HG03159 (cell line): ENCODE measurements at regions not wholly inside any gene's neighbourhood (a gene's known extent, or its start where the extent isn't known, plus 50 kb on each side); places are given as distances from the start of the nearest gene placed in this dataset.

Experiments
- ATAC-seq: cut with Tn5 transposase; IDR thresholded peaks from one replicate; pipeline ENCODE4 v1.9.1; 2021; ENCODE audit warnings: mild to moderate bottlenecking, moderate library complexity; ENCODE audit not compliant: unreplicated experiment

DNA sequence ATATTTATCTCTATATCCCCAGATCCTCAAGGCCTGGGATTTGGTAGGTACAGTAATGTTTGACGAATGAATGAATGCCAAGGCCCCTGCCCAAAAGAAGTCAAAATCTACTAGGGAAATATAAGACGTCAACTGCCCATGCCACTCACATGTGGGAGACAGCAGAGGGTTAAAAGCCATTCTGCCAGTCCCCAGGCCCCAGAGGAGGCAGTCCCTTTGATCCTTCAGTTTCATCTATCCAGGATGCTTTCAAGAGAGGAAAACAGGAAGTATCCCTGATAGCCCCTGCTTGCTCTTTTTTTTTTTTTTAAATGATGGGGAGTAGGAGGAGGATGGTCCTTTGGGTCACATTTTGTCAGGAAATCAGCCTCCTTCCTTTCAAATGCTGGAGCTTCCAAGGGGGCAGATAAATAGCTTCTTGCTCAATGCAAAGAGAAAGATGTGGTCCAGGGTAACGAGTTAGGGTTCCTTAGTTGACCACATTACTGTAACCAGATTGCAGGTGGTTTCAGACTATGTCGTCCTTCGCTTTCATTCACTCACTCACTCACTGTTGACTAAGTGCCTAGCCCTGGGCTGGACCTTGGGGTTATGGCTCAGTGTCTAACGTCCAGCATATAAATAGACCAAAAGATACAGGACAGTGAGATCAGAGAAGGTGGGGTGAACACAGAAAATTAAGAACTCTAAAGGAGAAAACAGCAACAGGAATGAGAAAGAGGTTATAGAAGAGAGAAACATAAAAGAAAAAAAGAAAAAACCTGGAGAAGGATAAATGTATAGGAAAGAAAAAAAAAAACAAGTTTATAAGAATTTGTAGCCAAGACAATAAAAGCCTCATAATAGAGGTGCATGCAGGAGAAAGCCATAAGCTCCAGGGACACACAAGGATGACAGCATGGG is 64.6 kb upstream of the PIM1 start:
- no peak for ATAC-seq

DNA sequence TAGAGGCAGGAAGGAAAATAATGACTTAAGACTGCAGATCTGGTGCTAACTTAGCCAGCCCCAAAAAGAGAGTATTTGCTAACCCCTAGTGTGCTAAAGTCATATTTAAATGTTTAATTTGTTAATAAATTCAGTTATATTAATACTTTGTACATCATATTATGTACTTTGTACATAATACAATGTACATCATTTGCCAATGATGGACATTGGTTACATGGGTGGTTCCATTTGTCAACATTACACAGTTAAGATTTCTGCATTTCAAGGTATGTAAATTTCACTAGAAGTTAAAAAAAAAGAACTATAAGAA is 63.9 kb upstream of the PIM1 start:
- no peak for ATAC-seq

DNA sequence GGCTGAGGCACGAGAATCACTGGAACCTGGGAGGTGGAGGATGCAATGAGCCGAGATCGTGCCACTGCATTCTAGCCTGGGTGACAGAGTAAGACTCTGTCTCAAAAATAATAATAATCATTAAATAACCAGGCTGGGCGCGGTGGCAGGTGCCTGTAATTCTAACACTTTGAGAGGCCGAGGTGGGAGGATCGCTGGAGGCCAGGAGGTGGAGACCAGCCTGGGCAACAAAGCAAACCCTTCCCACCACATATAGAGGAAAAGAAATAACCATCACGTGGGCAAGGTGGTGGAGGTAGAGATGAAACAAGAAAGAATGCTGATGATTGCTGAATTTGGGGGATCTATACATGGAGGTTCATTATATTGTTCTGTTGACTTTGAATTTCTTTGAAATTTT is 63.4 kb upstream of the PIM1 start:
- ATAC-seq, result no peak

DNA sequence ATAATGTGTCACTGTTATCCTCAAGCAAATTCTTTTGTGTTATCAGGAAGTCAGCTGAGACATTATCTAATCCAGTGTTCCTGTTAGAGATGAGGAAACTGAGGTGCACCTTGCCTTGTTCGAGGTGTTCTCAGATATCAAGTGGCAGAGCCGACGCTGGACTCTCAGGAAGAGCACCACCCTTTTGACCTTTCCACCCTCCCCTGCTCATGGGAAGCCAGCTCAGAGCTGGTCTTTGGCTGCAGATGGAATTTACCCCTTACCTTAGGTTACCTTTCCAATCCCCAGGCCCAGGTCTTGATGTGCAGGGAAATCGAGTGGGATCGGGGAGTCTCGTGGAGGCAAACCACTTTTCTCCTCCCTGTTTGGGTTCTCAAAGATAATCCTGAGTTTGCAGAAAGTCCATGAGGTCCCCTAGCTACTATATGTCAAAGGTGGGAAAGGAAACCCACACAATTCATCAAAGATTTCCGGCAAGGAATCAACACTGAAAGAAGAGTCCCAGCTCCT is 62.9 kb upstream of the PIM1 start:
- no peak for ATAC-seq

DNA sequence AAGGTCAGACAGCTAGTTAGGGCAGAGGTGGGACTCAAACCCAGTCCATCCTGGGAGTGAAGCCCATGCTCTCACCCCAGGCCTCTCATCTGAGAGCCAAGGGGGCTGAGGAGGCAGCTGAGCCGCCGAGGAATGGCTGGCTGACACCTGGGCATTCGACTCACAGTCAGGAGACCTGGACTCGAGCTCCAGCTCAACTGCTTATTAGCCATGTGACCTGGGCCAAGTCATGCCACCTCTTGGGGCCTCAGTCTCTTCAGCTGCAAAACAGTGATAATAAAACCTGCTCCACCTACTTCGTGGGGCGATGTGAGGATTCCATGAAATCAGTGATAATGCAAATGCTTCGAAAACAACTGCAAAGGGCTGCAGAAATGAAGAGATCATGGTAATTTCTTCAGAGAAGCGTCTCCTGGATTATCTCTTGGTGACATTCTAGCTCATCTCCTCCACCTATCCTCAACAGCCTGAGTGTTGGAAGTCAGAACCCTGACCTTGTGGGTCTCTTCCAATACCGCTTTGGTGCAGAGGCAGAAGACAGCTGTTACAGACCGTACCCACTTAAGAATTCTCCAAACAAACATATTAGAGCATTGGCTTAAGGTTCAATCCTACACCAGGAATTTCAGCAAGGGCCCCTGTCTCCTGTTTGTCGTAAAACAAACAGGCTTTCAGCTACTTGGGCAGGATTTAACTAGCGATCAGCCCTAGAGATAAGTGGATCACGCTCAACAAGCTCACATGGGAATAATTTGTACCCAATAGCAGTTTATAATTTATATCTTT is 60.0 kb upstream of the PIM1 start:
- no peak for ATAC-seq

DNA sequence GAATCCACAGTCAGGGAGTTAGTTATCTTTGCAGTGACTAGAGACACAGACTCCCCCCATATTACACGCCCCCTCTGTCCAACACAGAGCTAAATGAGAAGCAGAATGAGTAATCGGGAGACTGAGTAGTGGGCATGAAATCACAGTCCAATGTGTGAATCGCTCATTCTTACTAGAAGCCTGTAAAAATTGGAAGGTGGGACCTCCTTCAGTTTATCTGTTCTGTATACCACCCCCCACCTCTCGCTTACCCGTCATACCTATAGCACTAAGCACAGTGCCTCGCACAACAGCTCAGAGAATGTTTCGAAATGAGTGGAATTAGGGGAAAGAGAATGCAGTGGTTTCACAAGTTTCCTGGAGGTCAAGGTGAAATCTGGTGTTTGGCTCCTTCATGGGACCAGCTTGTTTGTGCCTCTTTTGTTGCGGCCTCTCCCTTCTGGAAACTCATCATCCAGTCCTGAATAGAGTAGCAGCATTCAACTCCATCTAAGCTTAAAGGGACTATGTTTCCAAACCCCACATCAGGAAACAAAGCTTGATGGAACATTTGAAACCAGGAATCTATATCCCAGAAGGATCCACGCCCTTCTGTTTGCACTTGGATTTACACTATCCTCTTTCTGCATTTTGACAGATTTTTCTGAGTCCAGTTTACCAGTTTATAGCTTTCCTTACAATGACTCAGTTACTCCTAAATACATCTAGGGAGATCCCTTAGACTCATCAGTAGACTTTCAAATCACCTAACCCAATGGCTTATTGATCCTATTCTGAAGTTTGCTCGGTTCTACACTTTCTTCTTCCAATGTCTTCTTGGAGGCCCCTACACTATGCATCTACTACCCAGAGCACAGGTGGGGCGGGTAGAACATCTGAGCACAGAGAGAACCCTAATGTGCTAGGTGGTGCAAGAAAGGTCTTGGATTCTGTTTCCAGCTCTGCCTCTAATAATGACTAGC is 59.2 kb upstream of the PIM1 start:
- ATAC-seq, result no peak

DNA sequence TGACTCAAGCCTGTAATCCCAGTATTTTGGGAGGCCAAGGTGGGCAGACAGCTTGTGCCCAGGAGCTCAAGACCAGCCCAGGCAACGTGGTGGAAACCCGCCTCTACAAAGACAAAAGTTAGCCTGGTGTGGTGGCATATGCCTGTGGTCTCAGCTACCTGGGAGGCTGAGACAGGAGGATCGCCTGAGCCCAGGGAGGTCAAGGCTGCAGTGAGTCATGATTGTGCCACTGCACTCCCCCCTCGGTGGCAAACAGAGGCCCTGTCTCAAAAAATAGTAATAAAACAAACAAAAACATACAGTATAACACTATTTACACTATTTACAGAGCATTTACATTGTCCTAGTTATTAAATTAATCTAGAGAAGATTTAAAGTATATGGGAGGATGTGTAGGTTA is 56.0 kb upstream of the PIM1 start:
- ATAC-seq, result no peak

DNA sequence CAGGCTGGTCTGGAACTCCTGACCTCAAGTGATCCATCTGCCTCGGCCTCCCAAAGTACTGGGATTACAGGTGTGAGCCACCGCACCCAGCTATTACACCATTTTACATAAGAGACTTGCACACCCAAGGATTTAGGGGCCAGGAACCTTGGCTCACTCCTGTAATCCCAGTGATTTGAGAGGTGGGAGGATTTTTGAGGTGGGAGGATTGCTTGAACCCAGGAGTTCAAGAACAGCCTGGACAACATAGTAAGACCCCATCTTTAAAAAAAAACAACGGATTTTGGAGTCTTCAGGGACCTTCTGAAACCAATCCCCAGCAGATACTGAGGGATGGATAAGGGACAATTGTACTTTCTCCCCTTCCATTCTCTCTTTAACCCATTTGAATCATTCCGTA is 55.3 kb upstream of the PIM1 start:
- no peak for ATAC-seq

DNA sequence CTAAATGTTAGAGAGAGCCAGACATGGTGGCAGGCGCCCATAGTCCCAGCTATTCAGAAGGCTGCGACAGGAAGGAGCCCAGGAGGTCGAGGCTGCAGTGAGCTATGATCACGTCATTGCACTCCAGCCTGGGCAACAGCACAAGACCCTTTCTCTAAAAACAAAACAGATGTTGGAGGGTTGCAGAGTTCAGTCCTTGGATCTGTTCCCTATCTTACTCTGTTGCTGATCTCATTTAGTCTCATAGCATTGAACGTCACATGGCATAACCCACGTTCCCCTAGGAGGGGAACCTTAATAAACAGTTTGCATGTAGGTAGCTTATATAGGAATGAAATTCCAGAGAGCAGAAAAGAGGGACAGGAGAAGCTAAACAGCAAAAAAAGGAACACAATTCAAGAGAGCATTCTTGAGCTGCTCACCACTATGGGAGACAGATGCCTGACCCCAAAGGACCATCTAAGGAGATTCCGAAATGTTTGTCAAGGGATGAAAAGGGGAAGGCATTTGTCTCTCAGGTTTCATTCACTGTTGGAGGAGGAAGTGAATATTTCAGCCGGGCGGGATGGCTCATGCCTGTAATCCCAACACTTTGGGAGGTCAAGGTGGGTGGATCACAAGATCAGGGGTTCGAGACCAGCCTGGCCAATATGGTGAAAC is 54.6 kb upstream of the PIM1 start:
- ATAC-seq, result no peak

DNA sequence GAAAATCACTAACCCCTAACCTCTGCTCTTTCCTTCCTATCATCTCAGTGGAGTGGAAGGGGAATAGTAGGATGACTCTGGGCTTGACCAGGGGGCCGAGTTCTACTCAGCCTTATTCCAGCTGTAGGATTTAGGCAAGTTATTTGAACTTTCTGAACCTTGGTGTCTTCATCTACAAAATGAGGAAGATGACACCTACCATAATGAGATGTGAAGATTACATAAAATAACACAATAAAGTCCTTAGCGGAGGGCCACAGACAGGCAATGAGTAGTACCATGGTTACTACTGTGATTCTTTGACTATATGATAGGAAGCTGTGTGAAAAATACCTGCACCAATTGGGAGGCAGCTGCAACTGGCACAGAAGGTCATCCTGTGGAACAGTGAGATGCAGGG is 53.6 kb upstream of the PIM1 start:
- ATAC-seq, result no peak

DNA sequence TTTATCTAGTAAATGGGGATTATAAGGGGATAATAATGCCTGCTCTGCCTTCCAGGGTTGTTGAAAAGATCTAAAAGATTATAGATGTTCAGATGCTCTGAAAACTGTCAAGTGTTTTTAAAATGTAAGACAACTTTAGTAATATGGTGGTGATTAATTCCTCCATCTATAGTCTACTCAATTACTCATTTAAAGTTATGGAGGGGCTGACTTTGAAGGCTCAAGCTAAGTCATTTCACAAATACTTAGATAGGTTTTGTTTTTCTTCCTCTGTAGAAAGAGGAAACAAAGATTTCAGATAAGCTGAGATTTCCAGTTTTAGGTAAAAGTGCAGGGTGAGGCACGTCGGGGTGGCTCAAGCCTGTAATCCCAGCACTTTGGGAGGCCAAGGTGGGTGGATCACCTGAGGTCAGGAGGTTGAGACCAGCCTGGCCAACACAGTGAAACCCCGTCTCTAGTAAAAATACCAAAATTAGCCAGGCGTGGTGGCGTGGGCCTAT is 50.5 kb upstream of the PIM1 start:
- ATAC-seq, result no peak
